ENCODE measurements at regions not wholly inside any gene's neighbourhood (a gene's known extent, or its start where the extent isn't known, plus 50 kb on each side); places are given as distances from the start of the nearest gene placed in this dataset.

DNA sequence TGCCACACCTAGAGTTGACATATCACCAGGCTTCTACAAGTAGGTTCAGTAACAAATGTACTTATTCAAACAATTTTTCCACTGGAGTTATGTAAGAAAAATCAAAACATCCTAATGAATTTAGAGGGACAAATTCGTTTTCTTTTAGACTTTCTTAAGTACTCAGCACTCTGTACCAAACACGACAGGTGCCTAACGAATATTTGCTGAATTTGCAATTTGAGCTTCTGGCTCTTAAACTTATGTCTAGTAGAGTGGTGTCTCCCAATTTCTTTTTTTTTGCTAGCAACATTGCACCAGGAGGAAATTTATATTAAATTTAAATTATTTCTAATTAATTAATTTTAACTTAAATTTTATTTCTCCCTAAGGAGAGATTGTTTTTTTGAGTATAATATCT lies 397.0 kb downstream of the CNTN3 start (continued):
- no peak for TF ChIP-seq ZNF592 (IDR thresholded peaks at IDR 0.05)

- ChIA-PET RAD21 (ENCODE audit: unreplicated experiment) (no interaction called here), POLR2A (no interaction called here), CTCF (no interaction called here), SMC1A (ENCODE audit: uncharacterized antibody, unreplicated experiment) (interaction anchor here (1.0 kb wide), 1 partner anchor 244 kb away, joined by 3 read pairs; no protein-coding TSS in a partner anchor)
- no peak overlapping the region for H3K27ac ChIP-seq (ENCODE audit: control insufficient read depth, insufficient read depth)
- H3K27me3 ChIP-seq (replicated peaks in 1 of 2; ENCODE audit: control insufficient read depth in 2 of 2, insufficient read depth in 2 of 2, low read length in 1 of 2) = no peaks in the 10 kb centered on the region
- no peak overlapping the region for H3K4me3 ChIP-seq
- H3K9ac ChIP-seq (ENCODE audit: control insufficient read depth, insufficient read depth, low read length) = no peak overlapping the region
- no peak for DNase-seq (ENCODE audit: low read depth, low spot score)
- intact Hi-C loops (cut with micrococcal nuclease; ENCODE audit: unreplicated experiment) = no loop called here
- in situ Hi-C loops (cut with MboI) = no loop called here
- no peak for FAIRE-seq
- WGBS (ENCODE audit: insufficient coverage, insufficient replicate concordance, low lambda C conversion rate, missing lambda C conversion rate) = 46% methylated on average over 4 of the region's 4 CpGs
- H3K4me1 ChIP-seq (ENCODE audit: control insufficient read depth, insufficient read depth, low read length) = no peaks in the 10 kb centered on the region
- H3K4me2 ChIP-seq (ENCODE audit: control insufficient read depth, insufficient read depth) = no peak overlapping the region
- H3K36me3 ChIP-seq (ENCODE audit: control insufficient read depth in 2 of 2, insufficient read depth in 2 of 2, low read length in 1 of 2) = no peaks in the 10 kb centered on the region
- no peak for ATAC-seq
- no peak overlapping the region for H2AFZ ChIP-seq (ENCODE audit: control insufficient read depth, low read depth, low read length)
- no peaks in the 10 kb centered on the region for H4K20me1 ChIP-seq (ENCODE audit: control insufficient read depth, insufficient read depth)
- no peaks in the 10 kb centered on the region for H3K9me3 ChIP-seq (replicated peaks; ENCODE audit: control insufficient read depth, insufficient read depth, low read length)
- no TSS peak for BruUV-seq (replicated peaks)
- no peaks in the 10 kb centered on the region for H3K79me2 ChIP-seq (ENCODE audit: control insufficient read depth, insufficient read depth, low read length)
- TF ChIP-seq SUZ12 (IDR thresholded peaks at IDR 0.05; ENCODE audit: unreplicated experiment) (no peak), ZNF592 (IDR thresholded peaks at IDR 0.05) (no peak), ZBED1 (IDR thresholded peaks at IDR 0.05; ENCODE audit: borderline replicate concordance) (no peak), NR2C1 (IDR thresholded peaks at IDR 0.05) (no peak), TBL1XR1 (IDR thresholded peaks at IDR 0.05; ENCODE audit: low read depth, low read length) (no peak), EP300 (IDR thresholded peaks at IDR 0.05; ENCODE audit: borderline replicate concordance in 1 of 2, control insufficient read depth in 1 of 2, low read depth in 2 of 2, low read length in 2 of 2) (no peak)
- TF ChIP-seq, protein P1, sequence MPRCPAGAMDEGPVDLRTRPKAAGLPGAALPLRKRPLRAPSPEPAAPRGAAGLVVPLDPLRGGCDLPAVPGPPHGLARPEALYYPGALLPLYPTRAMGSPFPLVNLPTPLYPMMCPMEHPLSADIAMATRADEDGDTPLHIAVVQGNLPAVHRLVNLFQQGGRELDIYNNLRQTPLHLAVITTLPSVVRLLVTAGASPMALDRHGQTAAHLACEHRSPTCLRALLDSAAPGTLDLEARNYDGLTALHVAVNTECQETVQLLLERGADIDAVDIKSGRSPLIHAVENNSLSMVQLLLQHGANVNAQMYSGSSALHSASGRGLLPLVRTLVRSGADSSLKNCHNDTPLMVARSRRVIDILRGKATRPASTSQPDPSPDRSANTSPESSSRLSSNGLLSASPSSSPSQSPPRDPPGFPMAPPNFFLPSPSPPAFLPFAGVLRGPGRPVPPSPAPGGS (IDR thresholded peaks at IDR 0.05; ENCODE audit: borderline replicate concordance, insufficient read depth, low read depth, low read length, poor library complexity, severe bottlenecking) = no peak
- TF ChIP-seq, protein P2, sequence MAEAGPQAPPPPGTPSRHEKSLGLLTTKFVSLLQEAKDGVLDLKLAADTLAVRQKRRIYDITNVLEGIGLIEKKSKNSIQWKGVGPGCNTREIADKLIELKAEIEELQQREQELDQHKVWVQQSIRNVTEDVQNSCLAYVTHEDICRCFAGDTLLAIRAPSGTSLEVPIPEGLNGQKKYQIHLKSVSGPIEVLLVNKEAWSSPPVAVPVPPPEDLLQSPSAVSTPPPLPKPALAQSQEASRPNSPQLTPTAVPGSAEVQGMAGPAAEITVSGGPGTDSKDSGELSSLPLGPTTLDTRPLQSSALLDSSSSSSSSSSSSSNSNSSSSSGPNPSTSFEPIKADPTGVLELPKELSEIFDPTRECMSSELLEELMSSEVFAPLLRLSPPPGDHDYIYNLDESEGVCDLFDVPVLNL (IDR thresholded peaks at IDR 0.05; ENCODE audit: low read depth, low read length) = no peak
- TF ChIP-seq, protein P3, sequence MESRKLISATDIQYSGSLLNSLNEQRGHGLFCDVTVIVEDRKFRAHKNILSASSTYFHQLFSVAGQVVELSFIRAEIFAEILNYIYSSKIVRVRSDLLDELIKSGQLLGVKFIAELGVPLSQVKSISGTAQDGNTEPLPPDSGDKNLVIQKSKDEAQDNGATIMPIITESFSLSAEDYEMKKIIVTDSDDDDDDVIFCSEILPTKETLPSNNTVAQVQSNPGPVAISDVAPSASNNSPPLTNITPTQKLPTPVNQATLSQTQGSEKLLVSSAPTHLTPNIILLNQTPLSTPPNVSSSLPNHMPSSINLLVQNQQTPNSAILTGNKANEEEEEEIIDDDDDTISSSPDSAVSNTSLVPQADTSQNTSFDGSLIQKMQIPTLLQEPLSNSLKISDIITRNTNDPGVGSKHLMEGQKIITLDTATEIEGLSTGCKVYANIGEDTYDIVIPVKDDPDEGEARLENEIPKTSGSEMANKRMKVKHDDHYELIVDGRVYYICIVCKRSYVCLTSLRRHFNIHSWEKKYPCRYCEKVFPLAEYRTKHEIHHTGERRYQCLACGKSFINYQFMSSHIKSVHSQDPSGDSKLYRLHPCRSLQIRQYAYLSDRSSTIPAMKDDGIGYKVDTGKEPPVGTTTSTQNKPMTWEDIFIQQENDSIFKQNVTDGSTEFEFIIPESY (IDR thresholded peaks at IDR 0.05) = no peak
Observed at GRCh38 chr3:74214286-74214685, 400.2 kb downstream of the CNTN3 start.

All from GM12878 (cell line).